Prostate gland (tissue), 2 donors: ENCODE measurements at regions not wholly inside any gene's neighbourhood (a gene's known extent, or its start where the extent isn't known, plus 50 kb on each side); places are given as distances from the start of the nearest gene placed in this dataset.

Experiments used
- DNase-seq: peaks from one replicate; pipeline ENCODE4 v3.0.0-alpha.2; 2019; ENCODE audit warnings: low spot score
- H3K27ac ChIP-seq, 2 donors: fragments of 200-600 bp; sonication (generic); 2 replicates each; pipeline ENCODE4 v1.5.1; 2017 to 2019
- H3K27me3 ChIP-seq: fragments of 200-600 bp; sonication (generic); replicated peaks from 2 replicates; pipeline ENCODE4 v1.5.1; 2019; ENCODE audit not compliant: insufficient read depth
- H3K36me3 ChIP-seq, 2 donors: fragments of 200-600 bp; sonication (generic); 1 replicate in 1 of 2; 2 replicates in 1 of 2; pipeline versions ENCODE4 v1.5.1 to v1.8.1; 2017 to 2019
- H3K4me1 ChIP-seq: fragments of 200-600 bp; sonication (generic); replicated peaks from 2 replicates; pipeline ENCODE4 v1.5.1; 2019
- H3K4me3 ChIP-seq, 2 donors: fragments of 200-600 bp; sonication (generic); 2 replicates each; pipeline ENCODE4 v1.5.1; 2017 to 2019
- H3K9me3 ChIP-seq: fragments of 200-600 bp; sonication (generic); 2 replicates; pipeline ENCODE4 v1.5.1; 2017
- POLR2A ChIP-seq: fragments of 450-650 bp; IDR thresholded peaks from one replicate; pipeline ENCODE4 v1.6.1; 2016; ENCODE audit warnings: antibody characterized with exemption, mild to moderate bottlenecking
- POLR2AphosphoS5 ChIP-seq: sonication (generic); formaldehyde crosslinking; IDR thresholded peaks from one replicate; pipeline ENCODE4 v1.6.1; 2017; ENCODE audit warnings: antibody characterized with exemption
- WGBS: methylation state at CpG from one replicate; pipeline ENCODE4 v1.1.5; 2018; 5-methylcytosine and 5-hydroxymethylcytosine counted together
- intact Hi-C: fragments of 100-400 bp; cut with DNase I; formaldehyde crosslinking; loops from one replicate; pipeline ENCODE4 v1.14.2; 2022
- TF ChIP-seq, protein P1 (sequence below), 4 experiments: fragments of 200-600 bp in 2 of 4; fragments of 450-650 bp in 2 of 4; sonication (generic) in 2 of 4; IDR thresholded peaks; 1 replicate in 3 of 4; 2 replicates in 1 of 4; pipeline ENCODE4 v1.5.1; 2016 to 2019; ENCODE audit warnings: antibody characterized with exemption in 4 of 4, mild to moderate bottlenecking in 2 of 4, moderate library complexity in 2 of 4

DNA sequence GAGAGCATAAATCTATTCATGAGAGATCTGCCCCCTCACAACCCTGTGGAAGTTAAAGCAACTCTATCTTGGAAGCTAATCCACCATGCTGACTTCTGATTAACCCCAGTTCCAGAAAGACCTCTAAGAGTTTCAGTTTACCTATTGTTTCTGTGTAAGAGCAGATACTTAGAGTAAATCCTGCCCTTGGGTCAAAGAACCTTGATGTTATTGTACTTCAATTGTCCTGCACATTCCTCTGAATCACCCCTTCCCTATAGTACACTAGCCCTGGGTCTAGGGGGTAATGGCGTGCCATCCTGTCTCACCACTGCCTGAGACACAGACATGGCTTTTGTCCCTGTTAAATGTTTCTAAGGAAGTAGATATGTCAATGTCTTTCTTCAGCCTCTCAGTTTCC is 138.6 kb downstream of the CAAP1 start:
- H3K9me3 ChIP-seq = no peaks in the 10 kb centered on the region
- H3K36me3 ChIP-seq = no peaks in the 10 kb centered on the region
- WGBS = 88% methylated on average over 1 of the region's 1 CpG
- no peak overlapping the region for H3K4me3 ChIP-seq
- intact Hi-C loops = no loop called here
- H3K27me3 ChIP-seq = no peaks in the 10 kb centered on the region
- no peaks in the 10 kb centered on the region for H3K4me1 ChIP-seq
- TF ChIP-seq POLR2A (no peak), POLR2AphosphoS5 (no peak)
- TF ChIP-seq, protein P1, sequence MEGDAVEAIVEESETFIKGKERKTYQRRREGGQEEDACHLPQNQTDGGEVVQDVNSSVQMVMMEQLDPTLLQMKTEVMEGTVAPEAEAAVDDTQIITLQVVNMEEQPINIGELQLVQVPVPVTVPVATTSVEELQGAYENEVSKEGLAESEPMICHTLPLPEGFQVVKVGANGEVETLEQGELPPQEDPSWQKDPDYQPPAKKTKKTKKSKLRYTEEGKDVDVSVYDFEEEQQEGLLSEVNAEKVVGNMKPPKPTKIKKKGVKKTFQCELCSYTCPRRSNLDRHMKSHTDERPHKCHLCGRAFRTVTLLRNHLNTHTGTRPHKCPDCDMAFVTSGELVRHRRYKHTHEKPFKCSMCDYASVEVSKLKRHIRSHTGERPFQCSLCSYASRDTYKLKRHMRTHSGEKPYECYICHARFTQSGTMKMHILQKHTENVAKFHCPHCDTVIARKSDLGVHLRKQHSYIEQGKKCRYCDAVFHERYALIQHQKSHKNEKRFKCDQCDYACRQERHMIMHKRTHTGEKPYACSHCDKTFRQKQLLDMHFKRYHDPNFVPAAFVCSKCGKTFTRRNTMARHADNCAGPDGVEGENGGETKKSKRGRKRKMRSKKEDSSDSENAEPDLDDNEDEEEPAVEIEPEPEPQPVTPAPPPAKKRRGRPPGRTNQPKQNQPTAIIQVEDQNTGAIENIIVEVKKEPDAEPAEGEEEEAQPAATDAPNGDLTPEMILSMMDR (IDR thresholded peaks at IDR 0.05) = no peak
- DNase-seq = no peak
- H3K27ac ChIP-seq = no peak overlapping the region

DNA sequence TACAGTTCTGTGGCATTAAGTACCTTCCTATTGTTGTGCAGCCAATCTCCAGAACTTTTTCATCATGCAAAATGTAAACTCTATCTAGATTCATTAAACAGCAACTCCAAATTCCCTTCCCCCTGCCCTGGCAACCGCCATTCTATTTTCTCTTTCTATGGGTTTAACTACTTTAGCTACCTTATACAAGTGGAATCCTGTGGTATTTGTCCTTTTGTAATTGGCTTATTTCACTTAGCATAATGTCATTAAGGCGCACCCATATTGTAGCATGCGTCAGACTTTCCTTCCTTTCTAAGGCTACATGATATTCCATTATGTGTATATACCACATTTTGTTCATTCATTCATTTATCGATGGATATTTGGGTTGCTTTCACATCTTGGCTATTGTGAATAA is 142.4 kb downstream of the CAAP1 start:
- H3K4me3 ChIP-seq = no peak overlapping the region
- no peak overlapping the region for H3K27ac ChIP-seq
- intact Hi-C loops = no loop called here
- H3K36me3 ChIP-seq = no peaks in the 10 kb centered on the region
- H3K9me3 ChIP-seq = no peaks in the 10 kb centered on the region
- TF ChIP-seq, protein P1 (IDR thresholded peaks at IDR 0.05) = no peak
- no peak for TF ChIP-seq POLR2A
- no peak for TF ChIP-seq POLR2AphosphoS5
- no peaks in the 10 kb centered on the region for H3K4me1 ChIP-seq
- WGBS = 94% methylated on average over 4 of the region's 4 CpGs
- no peaks in the 10 kb centered on the region for H3K27me3 ChIP-seq
- no peak for DNase-seq

DNA sequence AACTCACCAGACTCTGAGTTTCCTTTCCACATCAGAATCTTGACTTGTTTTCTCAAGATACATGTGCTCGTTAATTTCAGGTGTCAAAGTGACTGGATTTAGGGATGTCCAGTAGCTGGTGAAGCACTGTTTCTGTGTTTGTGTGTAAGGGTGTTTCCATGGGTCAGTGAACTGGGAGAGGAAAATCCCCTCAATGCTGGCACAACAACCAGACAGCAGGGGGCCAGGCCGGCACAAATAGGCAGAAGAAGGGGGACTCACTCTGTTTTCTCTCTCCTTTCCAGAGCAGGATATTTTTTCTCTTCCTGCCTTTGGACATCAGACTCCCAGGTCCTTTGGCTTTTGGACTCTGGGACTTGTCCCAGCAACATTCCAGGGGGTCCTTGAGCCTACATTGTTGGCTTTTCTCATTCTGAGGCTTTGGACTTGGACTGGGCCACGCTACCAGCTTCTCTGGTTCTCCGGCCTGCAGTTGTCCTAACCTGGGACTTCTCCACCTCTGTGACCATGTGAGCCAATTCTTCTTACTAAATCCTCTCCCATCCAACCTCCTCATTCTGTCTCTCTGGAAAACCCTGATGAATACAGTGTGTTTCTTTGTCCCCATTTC is 144.0 kb downstream of the CAAP1 start:
- 81% methylated on average over 4 of the region's 4 CpGs for WGBS

DNA sequence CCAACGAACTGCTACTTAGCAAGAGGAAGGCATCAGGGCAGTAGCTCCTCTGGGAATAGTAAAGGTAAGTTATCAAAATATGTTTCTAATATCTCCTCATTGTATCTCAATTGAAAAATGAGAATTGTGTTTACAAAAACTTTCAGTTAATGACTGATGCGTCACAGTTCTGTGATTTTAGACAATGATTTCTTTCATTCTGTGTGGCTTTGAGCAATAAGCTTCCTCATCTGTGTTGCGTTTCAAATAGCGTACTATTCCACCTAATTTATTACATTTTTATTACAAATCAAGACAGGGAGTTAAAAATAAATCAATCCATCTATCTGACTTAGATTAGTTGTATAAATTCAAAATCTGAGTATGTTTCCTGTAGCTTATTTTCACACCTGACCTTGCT is 145.0 kb downstream of the CAAP1 start:
- DNase-seq = no peak
- Histone ChIP-seq H3K4me3 (no peak overlapping the region), H3K27ac (no peak overlapping the region), H3K36me3 (no peaks in the 10 kb centered on the region), H3K27me3 (no peaks in the 10 kb centered on the region), H3K4me1 (no peaks in the 10 kb centered on the region), H3K9me3 (no peaks in the 10 kb centered on the region)
- 76% methylated on average over 4 of the region's 4 CpGs for WGBS
- TF ChIP-seq POLR2A (no peak), POLR2AphosphoS5 (no peak)
- TF ChIP-seq, protein P1 (IDR thresholded peaks at IDR 0.05) = no peak
- intact Hi-C loops = no loop called here

More for the DNA sequence above, 144.0 kb downstream of the CAAP1 start:
- Histone ChIP-seq H3K27ac (no peak overlapping the region), H3K4me1 (no peaks in the 10 kb centered on the region), H3K27me3 (no peaks in the 10 kb centered on the region), H3K36me3 (no peaks in the 10 kb centered on the region), H3K4me3 (no peak overlapping the region), H3K9me3 (no peaks in the 10 kb centered on the region)
- DNase-seq = no peak
- intact Hi-C loops = no loop called here
- no peak for TF ChIP-seq POLR2AphosphoS5
- TF ChIP-seq, protein P1 (IDR thresholded peaks at IDR 0.05) = no peak
- TF ChIP-seq POLR2A = no peak

DNA sequence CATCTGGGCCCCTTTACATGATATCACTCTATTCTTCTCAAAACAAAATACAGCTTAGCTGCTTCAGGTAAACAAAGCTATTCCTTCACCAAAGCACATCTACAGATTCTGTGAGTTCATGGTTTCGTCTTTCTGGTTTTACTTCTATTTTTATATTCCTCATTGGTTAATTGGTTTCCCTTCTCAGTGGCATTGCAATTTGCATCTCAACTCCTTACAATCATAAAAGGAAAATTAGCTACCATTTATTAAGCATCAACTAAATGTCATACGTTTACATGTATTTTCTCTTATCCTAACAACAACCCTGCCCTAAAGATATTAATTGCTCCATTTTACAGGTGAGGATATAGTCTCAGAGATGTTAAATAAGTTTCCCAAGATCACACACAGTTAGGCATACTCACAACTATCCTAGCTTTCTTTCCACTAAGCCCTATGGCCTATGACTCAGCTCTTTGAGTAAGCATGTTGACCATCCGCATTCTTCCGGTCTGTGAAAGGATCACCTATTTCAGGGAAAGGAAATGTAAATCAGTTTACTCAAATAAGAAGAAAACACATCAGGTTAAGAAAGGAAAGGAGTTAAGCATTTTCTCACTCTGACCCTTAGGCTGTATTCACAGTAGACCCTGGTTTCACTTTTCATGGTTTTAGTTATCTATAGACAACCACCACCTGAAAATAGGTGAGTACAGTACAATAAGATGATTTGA is 146.1 kb downstream of the CAAP1 start:
- Histone ChIP-seq H3K4me3 (no peak overlapping the region), H3K27ac (no peak overlapping the region), H3K36me3 (no peaks in the 10 kb centered on the region), H3K27me3 (no peaks in the 10 kb centered on the region), H3K4me1 (no peaks in the 10 kb centered on the region), H3K9me3 (no peaks in the 10 kb centered on the region)
- intact Hi-C loops = no loop called here
- WGBS = 83% methylated on average over 4 of the region's 4 CpGs
- no peak for TF ChIP-seq POLR2AphosphoS5
- TF ChIP-seq, protein P1 (IDR thresholded peaks at IDR 0.05) = no peak
- TF ChIP-seq POLR2A = no peak
- no peak for DNase-seq
